K562 (cell line): ENCODE measurements at regions not wholly inside any gene's neighbourhood (a gene's known extent, or its start where the extent isn't known, plus 50 kb on each side); places are given as distances from the start of the nearest gene placed in this dataset.

Source experiments
- ATAC-seq: fragments of 200-7000 bp; cut with Tn5 transposase; 3 replicates; pipeline ENCODE4 v1.9.1; 2020; ENCODE audit warnings: moderate library complexity
- BruUV-seq: library from RNA; stranded (reverse); fragments of 400-500 nt; replicated peaks from 2 replicates; lab custom pipeline; 2021; lab: Mats Ljungman, UMichigan
- CTCF ChIA-PET: fragments of 300-600 bp; formaldehyde crosslinking; extraction: SDS; loops from one replicate; lab custom pipeline; 2021; ENCODE audit warnings: low intra/inter-chr PET ratio; lab: Yijun Ruan, JAX
- POLR2A ChIA-PET: fragments of 300-600, 350-650 bp; sonication (Branson Sonifier 250); formaldehyde crosslinking; extraction: SDS; loops from one replicate; lab custom pipeline; 2021; ENCODE audit warnings: antibody characterized with exemption, inconsistent platforms; lab: Yijun Ruan, JAX
- DNase-seq, 4 experiments: peaks; one replicate each; pipeline versions ENCODE4 v3.0.0 to v3.0.0-alpha.2; 2011 to 2018; ENCODE audit warnings: low spot score in 3 of 4, mixed read lengths in 3 of 4; ENCODE audit errors: extremely low read depth in 1 of 4
- FAIRE-seq: peaks from 2 replicates; lab custom pipeline; 2011; peaks lifted over from hg19 to GRCh38; lab: Jason Lieb, UNC
- H2AFZ ChIP-seq: 2 replicates; pipeline ENCODE4 v1.6.0; 2011; ENCODE audit warnings: low read depth, low read length, control low read depth, inconsistent platforms
- H3K27ac ChIP-seq: fragments of 200-600 bp; 3 replicates; pipeline ENCODE4 v1.8.0; 2011; ENCODE audit warnings: low read depth, mild to moderate bottlenecking, control low read depth, inconsistent platforms, low read length, moderate library complexity, mixed read lengths; ENCODE audit errors: extremely low read depth
- H3K27me3 ChIP-seq, 2 experiments: fragments of 300-600 bp in 1 of 2; 2 replicates in 1 of 2; 3 replicates in 1 of 2; pipeline versions ENCODE4 v1.6.0 to v1.8.0; 2011; ENCODE audit warnings: inconsistent platforms in 2 of 2, low read length in 2 of 2, mild to moderate bottlenecking in 1 of 2, mixed read lengths in 1 of 2, moderate library complexity in 1 of 2; ENCODE audit not compliant: control insufficient read depth in 2 of 2, insufficient read depth in 2 of 2
- H3K36me3 ChIP-seq: fragments of 300-600 bp; 3 replicates; pipeline ENCODE4 v1.8.0; 2011; ENCODE audit warnings: mild to moderate bottlenecking, low read length, inconsistent platforms; ENCODE audit not compliant: control insufficient read depth, insufficient read depth
- H3K4me1 ChIP-seq, 2 experiments: fragments of 200-600 bp in 1 of 2; replicated peaks in 1 of 2; 2 replicates in 1 of 2; 3 replicates in 1 of 2; pipeline versions ENCODE4 v1.5.1 to v1.8.0; 2011; ENCODE audit warnings: inconsistent platforms in 2 of 2, low read length in 2 of 2, mild to moderate bottlenecking in 1 of 2, mixed read lengths in 1 of 2, moderate library complexity in 1 of 2; ENCODE audit not compliant: control insufficient read depth in 2 of 2, insufficient read depth in 2 of 2
- H3K4me2 ChIP-seq: 2 replicates; pipeline ENCODE4 v1.6.1; 2011; ENCODE audit warnings: low read length, control low read depth, inconsistent platforms, mixed read lengths; ENCODE audit not compliant: insufficient read depth
- H3K4me3 ChIP-seq: fragments of 200-600 bp; sonication (generic), shearing (Covaris generic); 2 replicates; pipeline ENCODE4 v1.5.1; 2016; ENCODE audit warnings: control low read depth, inconsistent platforms
- H3K79me2 ChIP-seq: fragments of 200-600 bp; 3 replicates; pipeline ENCODE4 v1.8.0; 2011; ENCODE audit warnings: low read length, inconsistent platforms; ENCODE audit not compliant: control insufficient read depth, insufficient read depth
- H3K9ac ChIP-seq, 2 experiments: 2 replicates each; pipeline versions ENCODE4 v1.6.0 to v1.6.1; 2011; ENCODE audit warnings: low read depth in 2 of 2, low read length in 2 of 2, control low read depth in 1 of 2, inconsistent platforms in 1 of 2, mild to moderate bottlenecking in 1 of 2, mixed read lengths in 1 of 2; ENCODE audit not compliant: insufficient read depth in 1 of 2
- H3K9me1 ChIP-seq: one replicate; pipeline ENCODE4 v1.6.0; 2011; ENCODE audit warnings: inconsistent platforms, mild to moderate bottlenecking, low read length, moderate library complexity; ENCODE audit not compliant: control insufficient read depth, insufficient read depth
- H3K9me3 ChIP-seq: replicated peaks from 2 replicates; pipeline ENCODE4 v1.5.1; 2011; ENCODE audit warnings: low read depth, low read length, inconsistent platforms; ENCODE audit not compliant: control insufficient read depth, insufficient read depth
- H4K20me1 ChIP-seq: replicated peaks from 2 replicates; pipeline ENCODE4 v1.6.1; 2011; ENCODE audit warnings: low read length, inconsistent platforms, mixed read lengths; ENCODE audit not compliant: control insufficient read depth, insufficient read depth
- HDAC2 ChIP-seq: fragments of 450-650 bp; IDR thresholded peaks from 2 replicates; pipeline ENCODE4 v1.6.1; 2016; ENCODE audit warnings: mild to moderate bottlenecking
- NR3C1 ChIP-seq: sonication (generic); formaldehyde crosslinking; IDR thresholded peaks from 2 replicates; pipeline ENCODE4 v1.8.1; 2022; ENCODE audit warnings: missing genetic modification reagents
- ZNF282 ChIP-seq: sonication (generic); formaldehyde crosslinking; IDR thresholded peaks from 2 replicates; pipeline ENCODE4 v1.8.1; 2023; ENCODE audit warnings: missing genetic modification reagents
- WGBS: fragments of 100-300 bp; shearing (Covaris generic); methylation state at CpG from one replicate; pipeline ENCODE4 v1.1.6; 2016; ENCODE audit warnings: low coverage, mixed read lengths; ENCODE audit not compliant: insufficient coverage; ENCODE audit errors: missing lambda C conversion rate; 5-methylcytosine and 5-hydroxymethylcytosine counted together
- in situ Hi-C: fragments of 300-500 bp; cut with MboI; formaldehyde crosslinking; loops from 4 replicates; pipeline ENCODE4 v1.15.0; 2018; ENCODE audit warnings: inconsistent platforms, mixed read lengths
- intact Hi-C: fragments of 100-400 bp; cut with micrococcal nuclease; formaldehyde crosslinking; loops from 2 replicates; pipeline ENCODE4 v1.14.2; 2022
- TF ChIP-seq, protein P1 (sequence below): fragments of 450-650 bp; formaldehyde crosslinking; IDR thresholded peaks from 2 replicates; pipeline ENCODE4 v1.4.0; 2020; ENCODE audit warnings: mild to moderate bottlenecking, moderate library complexity
- TF ChIP-seq, protein P2 (sequence below): fragments of 250-450 bp; sonication (Bioruptor Pico); IDR thresholded peaks from 2 replicates; pipeline ENCODE4 v1.4.0; 2020; ENCODE audit warnings: mild to moderate bottlenecking, moderate library complexity
- TF ChIP-seq, protein P3 (sequence below): sonication (generic); formaldehyde crosslinking; IDR thresholded peaks from 2 replicates; pipeline ENCODE4 v1.8.1; 2023; ENCODE audit warnings: mild to moderate bottlenecking, missing genetic modification reagents

DNA sequence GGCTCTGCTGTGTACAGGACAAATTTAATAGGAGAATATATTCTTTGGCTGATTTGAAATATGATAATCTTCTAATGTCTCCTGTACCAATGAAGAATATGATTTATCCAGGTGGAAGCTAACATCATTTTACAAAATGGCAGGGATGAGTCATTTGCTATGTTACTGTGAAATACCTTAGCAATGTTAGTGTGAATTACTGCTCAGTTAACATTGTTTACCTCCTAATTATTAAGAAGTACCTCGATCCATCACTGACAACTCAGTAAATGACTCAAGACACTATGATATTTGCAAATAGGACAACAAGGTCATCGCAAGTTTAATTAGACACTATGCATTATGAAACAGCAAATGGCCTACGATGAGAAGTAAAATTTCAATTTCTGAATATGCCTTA lies 309.1 kb upstream of the EDNRB start:
- Histone ChIP-seq H2AFZ (no peak overlapping the region), H3K9me3 (no peaks in the 10 kb centered on the region; the same call in 1 of the 2 replicates), H3K4me3 (no peak overlapping the region), H3K4me2 (no peak overlapping the region), H3K79me2 (no peaks in the 10 kb centered on the region), H3K27ac (no peak overlapping the region), H3K27me3 (no peaks in the 10 kb centered on the region), H3K9me1 (no peaks in the 10 kb centered on the region), H3K9ac (no peak overlapping the region), H3K36me3 (no peaks in the 10 kb centered on the region), H3K4me1 (no peaks in the 10 kb centered on the region), H4K20me1 (no peaks in the 10 kb centered on the region)
- BruUV-seq: no TSS peak
- ChIA-PET CTCF (no interaction called here), POLR2A (no interaction called here)
- WGBS: 0% methylated on average over 3 of the region's 3 CpGs
- DNase-seq (no peak), ATAC-seq (no peak), FAIRE-seq (no peak)
- intact Hi-C loops (no loop called here), in situ Hi-C loops (no loop called here)
- no peak for TF ChIP-seq HDAC2
- TF ChIP-seq ZNF282: no peak
- TF ChIP-seq, protein P1, sequence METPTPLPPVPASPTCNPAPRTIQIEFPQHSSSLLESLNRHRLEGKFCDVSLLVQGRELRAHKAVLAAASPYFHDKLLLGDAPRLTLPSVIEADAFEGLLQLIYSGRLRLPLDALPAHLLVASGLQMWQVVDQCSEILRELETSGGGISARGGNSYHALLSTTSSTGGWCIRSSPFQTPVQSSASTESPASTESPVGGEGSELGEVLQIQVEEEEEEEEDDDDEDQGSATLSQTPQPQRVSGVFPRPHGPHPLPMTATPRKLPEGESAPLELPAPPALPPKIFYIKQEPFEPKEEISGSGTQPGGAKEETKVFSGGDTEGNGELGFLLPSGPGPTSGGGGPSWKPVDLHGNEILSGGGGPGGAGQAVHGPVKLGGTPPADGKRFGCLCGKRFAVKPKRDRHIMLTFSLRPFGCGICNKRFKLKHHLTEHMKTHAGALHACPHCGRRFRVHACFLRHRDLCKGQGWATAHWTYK (CRISPR knock-in tag): no peak
- TF ChIP-seq, protein P2, sequence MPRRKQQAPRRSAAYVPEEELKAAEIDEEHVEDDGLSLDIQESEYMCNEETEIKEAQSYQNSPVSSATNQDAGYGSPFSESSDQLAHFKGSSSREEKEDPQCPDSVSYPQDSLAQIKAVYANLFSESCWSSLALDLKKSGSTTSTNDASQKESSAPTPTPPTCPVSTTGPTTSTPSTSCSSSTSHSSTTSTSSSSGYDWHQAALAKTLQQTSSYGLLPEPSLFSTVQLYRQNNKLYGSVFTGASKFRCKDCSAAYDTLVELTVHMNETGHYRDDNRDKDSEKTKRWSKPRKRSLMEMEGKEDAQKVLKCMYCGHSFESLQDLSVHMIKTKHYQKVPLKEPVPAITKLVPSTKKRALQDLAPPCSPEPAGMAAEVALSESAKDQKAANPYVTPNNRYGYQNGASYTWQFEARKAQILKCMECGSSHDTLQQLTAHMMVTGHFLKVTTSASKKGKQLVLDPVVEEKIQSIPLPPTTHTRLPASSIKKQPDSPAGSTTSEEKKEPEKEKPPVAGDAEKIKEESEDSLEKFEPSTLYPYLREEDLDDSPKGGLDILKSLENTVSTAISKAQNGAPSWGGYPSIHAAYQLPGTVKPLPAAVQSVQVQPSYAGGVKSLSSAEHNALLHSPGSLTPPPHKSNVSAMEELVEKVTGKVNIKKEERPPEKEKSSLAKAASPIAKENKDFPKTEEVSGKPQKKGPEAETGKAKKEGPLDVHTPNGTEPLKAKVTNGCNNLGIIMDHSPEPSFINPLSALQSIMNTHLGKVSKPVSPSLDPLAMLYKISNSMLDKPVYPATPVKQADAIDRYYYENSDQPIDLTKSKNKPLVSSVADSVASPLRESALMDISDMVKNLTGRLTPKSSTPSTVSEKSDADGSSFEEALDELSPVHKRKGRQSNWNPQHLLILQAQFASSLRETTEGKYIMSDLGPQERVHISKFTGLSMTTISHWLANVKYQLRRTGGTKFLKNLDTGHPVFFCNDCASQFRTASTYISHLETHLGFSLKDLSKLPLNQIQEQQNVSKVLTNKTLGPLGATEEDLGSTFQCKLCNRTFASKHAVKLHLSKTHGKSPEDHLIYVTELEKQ (CRISPR knock-in tag): no peak
- no peak for TF ChIP-seq NR3C1 (CRISPR knock-in tag)
- TF ChIP-seq, protein P3, sequence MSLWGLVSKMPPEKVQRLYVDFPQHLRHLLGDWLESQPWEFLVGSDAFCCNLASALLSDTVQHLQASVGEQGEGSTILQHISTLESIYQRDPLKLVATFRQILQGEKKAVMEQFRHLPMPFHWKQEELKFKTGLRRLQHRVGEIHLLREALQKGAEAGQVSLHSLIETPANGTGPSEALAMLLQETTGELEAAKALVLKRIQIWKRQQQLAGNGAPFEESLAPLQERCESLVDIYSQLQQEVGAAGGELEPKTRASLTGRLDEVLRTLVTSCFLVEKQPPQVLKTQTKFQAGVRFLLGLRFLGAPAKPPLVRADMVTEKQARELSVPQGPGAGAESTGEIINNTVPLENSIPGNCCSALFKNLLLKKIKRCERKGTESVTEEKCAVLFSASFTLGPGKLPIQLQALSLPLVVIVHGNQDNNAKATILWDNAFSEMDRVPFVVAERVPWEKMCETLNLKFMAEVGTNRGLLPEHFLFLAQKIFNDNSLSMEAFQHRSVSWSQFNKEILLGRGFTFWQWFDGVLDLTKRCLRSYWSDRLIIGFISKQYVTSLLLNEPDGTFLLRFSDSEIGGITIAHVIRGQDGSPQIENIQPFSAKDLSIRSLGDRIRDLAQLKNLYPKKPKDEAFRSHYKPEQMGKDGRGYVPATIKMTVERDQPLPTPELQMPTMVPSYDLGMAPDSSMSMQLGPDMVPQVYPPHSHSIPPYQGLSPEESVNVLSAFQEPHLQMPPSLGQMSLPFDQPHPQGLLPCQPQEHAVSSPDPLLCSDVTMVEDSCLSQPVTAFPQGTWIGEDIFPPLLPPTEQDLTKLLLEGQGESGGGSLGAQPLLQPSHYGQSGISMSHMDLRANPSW (CRISPR knock-in tag): no peak
